Right kidney (tissue), 1 donor: ENCODE measurements at regions not wholly inside any gene's neighbourhood (a gene's known extent, or its start where the extent isn't known, plus 50 kb on each side); places are given as distances from the start of the nearest gene placed in this dataset.
"Not testable (repeated sequence)": the region's sequence is repeated elsewhere in the genome, so short reads cannot be mapped to it uniquely, and the experiment has no call there.

Source experiments
- DNase-seq: peaks from one replicate; pipeline ENCODE4 v3.0.0-alpha.2; 2016

DNA sequence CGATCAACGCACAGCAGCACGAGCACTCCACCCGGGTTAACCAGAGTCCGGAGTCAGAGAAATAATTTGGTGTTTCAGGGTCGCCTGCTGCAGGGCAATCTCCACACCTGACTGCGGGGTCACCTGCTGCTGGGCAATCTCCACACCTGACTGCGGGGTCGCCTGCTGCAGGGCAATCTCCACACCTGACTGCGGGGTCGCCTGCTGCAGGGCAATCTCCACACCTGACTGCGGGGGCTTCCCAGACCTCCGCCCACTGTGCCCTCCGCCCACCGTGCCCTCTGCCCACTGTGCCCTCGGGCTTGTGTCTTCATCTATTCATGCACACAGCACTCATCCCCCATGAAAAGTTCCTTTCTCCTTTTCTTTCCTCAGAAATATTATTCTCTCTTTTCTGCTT, 500.2 kb upstream of the SALL3 start:
- no peak for DNase-seq

DNA sequence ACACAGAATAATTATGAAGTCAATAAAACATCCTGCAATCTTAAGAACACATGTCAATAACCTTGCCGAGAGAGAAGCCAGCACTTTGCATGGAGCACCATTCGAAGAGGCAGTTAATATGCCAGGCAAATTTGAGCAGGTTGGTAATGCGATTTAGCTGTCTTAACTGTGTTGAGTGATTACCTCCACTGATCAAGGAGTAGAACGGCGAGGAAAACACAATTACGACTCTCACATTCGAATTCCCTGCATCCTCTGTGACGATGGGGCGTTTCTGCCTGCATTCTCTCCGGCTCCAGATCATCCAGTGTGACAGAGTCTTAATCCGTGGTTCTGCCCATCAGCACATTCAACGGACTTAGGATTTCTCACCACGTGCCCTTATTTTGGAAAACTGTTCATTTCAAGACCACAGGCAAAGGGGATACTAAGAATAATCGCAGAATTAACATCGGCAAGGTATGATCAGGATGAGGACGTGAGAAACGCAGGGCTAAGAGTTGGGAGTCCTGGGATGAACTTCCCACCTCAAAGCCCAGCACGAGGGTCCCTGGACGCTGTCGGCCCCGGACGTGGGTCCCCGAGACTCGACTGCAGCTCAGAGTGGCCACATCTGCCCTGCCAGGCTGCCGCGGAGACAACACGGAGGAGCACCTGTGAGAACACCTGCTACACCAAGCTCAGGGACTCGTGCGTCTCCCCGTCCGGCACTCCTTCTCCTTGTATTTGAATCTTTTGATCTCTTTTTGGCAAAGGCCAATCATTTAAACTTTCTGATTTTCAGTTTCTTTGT, 499.2 kb upstream of the SALL3 start:
- no peak for DNase-seq

DNA sequence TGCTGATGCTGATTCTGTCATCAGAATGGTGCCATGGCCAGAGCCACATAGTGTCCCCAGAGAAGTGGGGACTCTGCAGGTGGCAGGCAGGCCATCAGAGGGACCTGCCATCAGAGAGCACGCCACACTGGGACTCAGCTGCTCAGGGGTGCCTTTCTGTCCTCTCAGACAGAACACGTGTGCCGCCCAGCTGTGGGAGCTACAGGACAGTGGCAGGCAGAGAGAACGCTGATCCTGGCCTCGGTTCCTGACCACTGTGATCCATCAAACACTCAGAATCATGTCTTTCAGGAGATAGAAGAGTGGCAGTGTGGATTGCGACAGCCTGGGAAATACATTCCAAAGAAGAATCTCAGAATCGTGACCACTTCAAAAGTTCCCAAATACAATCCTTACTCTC, 497.2 kb upstream of the SALL3 start:
- no peak for DNase-seq

DNA sequence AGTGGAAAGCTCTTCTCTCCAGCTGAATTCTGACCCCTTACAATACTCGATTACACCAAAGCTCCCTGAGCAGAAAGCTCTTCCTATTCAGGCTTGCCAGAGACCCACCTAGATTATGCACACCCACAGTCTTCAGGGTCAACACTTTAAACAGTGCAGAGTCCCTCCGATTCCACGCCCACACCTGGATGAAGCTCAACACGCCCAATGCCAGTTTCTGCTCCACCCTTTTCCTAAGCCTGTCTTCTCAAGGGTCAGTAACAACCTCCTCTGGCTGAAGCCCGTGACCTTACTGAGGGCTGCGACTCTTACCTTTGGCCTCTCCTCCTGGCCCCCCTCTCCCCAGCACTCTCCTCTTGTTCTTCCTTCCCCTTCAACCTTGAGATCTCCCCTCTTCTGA, 492.0 kb upstream of the SALL3 start:
- no peak for DNase-seq

DNA sequence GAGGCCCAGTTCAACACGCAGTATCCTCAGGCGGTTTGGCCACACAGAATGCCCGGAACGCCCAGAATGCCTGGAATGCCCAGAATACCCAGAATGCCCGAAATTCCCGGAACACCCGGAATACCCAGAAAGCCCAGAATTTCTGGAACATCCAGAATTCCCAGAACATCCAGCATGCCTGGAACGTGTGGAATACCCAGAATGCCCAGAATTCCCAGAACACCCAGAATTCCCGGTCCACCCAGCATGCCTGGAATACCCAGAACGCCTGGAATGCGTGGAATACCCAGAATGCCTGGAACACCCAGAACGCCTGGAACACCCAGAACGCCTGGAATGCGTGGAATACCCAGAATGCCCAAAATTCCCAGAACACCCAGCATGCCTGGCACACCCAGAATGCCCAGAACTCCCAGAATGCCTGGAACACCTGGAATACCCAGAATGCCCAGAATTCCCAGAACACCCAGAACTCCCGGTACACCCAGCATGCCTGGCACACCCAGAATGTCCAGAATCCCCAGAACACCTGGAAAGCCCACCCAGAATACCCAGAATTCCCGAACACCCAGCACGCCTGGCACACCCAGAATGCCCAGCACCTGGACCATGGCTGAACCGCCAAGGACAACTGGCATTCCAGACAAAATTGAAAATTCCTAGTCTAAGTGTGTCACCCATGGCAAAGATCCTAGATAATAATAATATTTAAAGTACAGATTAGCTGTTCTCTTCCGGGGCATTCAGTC, 487.4 kb upstream of the SALL3 start:
- DNase-seq: no peak

DNA sequence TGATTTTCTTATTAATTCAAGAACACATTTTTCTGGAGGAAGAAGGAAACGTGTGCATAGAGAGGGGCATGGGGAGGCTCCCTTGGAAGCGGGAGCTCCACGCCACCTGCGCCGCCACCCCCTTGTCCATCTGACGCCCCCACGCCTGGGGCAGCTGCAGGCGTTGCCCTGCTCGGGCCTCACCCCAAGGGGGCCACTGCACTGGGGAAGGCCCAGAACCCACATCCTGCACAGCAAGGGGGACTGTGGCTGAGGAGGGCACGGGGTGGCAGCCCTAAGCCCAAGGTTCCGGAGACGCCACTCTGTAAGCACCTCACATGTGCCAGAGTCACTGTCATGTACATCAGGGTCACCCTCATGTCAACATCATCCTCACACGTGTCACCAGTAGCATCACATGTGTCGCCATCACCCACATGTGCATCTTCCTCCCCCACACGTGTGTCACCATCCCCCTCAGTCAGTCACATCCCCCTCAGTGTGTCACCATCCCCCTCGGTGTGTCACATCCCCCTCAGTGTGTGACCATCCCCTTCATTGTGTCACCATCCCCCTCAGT, 486.7 kb upstream of the SALL3 start:
- no peak for DNase-seq

DNA sequence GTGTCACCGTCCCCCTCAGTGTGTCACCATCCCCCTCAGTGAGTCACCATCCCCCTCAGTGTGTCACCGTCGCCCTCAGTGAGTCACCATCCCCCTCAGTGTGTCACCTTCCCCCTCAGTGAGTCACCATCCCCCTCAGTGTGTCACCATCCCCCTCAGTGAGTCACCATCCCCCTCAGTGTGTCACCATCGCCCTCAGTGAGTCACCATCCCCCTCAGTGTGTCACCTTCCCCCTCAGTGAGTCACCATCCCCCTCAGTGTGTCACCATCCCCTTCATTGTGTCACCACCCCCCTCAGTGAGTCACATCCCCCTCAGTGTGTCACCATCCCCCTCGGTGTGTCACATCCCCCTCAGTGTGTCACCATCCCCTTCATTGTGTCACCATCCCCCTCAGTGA, 486.1 kb upstream of the SALL3 start:
- DNase-seq: not testable (repeated sequence)

DNA sequence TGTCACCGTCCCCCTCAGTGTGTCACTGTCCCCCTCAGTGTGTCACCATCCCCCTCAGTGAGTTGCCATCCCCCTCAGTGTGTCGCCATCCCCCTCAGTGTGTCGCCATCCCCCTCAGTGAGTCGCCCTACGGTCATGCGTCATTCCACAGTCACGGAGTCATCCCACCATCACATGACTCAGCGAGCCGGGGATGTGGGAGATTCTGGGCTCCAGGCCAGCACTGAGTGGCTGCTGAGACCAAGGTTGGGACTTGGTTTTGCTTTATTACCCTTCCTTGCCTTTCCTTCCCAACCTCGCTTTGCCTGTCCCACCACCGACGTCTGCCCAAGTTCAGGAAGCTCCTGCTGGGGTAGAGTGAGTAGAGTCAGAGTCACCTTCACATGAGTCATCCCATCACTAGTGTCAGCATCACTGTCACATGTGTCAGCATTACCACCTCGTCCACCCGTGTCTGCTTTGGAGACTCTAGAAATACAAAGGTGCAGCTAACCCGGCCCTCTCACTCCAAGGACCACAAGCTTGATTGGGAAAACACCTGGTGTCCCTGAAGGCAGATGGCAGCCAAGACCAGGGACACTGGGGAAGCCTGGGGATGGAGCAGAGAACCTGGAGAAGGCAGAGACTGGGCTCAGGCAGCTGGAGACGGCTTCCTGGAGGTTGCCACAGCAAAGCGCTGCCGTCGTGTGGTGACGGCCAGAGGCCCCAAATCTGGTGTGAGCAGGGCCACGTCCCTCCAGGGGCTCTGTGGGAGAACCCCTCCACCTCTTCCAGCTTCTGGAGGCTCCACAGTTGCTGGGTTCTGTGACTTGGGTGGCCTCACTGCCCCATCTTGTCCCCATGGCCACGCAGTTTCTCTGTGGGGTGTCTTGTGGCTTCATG, 485.2 kb upstream of the SALL3 start:
- DNase-seq: no peak

DNA sequence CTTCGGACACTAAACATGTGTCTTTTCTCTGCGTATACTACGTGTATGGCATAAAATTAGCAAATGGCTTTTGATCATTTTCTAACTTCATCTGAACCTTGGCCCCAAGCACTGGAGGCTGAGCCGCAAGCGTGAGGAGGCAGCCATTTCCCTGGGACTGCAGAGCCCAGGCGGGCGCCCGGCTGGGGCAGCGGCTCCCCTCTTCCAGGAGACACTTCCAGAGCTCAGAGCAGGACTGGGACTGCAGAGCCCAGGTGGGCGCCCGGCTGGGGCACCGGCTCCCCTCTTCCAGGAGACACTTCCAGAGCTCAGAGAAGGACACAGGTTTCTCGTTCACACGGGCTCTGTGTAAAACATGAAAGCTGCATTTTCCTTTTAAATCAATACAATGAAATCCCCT, 484.1 kb upstream of the SALL3 start:
- DNase-seq: no peak

DNA sequence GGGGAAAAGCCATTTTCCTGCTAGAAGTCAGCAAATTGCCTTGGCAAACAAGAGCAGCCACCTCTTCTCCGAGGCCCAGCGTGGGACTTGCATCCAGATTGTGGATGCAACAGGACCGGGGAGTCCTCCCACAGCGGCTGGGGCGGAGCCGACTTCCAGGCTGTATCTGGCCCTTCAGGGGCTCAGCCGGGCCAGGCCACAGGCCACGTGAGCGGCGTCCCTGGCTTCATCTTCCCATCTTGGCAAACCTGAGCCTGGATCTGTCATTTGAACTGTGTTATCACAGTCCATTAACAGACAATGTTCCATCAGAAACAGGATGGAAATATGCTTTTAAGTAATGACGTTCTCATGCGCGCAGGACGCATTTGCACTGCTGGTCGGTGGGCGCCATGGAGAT, 483.5 kb upstream of the SALL3 start:
- DNase-seq: no peak

DNA sequence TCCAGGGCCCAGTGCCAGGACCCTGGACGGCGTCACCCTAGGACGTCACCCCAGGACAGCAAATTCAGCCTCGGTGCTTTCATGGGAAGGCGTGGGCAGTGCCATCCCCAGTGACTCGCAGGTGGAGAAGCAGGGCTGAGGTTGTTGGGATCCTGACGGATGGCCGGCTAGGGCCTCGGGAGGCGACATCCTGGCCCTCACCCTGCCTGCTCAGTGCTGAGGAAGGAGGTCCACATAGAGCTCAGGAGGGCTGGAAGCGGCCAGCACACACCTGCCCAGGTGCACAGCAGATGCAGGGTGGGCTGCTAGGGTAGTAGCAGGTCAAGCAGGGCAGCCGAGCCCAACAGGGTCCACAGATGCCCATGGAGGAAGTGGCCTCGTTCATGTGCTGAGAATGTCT, 482.0 kb upstream of the SALL3 start:
- DNase-seq: no peak

DNA sequence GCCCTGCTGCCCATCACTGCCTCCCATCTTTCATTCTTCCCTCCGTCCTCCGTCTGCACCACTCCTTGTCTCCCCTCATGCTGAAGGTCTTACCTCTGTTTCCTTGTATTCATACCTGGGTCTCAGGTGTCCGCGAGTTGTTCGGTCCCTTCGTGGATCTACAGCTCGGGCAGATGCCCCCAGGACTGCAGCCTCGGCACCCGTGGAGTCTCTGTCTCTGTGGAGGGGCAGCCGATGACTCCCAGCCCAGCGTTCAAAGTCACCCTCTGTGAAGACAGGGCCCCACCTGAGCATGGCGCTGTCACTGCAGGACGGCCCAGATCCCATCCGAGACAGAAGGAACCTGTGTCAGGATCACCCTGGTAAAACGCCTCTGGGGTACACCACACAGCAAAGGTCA, 480.0 kb upstream of the SALL3 start:
- DNase-seq: no peak

DNA sequence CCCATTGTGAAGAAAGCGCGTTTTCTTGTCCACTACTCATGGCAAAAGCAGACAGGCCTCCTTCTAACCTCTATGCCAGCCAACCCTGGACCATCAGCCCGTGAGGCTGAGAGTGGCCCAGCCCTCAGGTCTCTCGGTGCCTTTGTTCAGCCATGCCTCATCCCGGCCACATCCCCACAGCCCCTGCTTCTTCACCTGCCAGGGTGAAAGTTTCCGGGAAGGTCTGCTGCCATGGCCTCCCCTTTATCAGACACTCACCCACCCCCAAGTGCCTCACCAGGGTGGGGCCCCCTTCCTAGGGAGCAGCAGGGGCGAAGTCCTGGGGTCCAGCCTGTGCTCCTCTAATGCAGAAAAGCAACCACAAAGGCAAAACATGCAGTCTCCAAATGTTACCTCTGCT, 478.4 kb upstream of the SALL3 start:
- DNase-seq: no peak

DNA sequence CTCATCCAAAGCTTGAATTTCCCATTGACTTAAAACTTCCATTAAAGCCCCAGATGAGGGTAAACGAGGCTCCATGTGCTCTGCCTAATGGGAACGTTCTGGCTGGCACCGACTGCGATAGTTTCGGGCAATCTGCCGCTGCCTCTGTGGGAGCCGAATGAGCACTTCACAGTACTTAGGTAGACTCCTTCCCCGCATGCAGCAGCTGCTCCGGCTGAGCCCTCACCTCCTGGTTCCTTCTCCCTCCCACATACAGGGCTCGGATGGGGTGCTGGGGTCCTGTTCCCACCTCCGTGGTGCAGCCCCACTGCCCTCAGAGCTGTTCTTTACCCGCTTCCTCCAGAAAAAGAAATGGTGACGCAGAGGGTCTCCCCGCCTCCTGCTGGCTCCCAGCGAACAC, 476.5 kb upstream of the SALL3 start:
- DNase-seq: no peak

DNA sequence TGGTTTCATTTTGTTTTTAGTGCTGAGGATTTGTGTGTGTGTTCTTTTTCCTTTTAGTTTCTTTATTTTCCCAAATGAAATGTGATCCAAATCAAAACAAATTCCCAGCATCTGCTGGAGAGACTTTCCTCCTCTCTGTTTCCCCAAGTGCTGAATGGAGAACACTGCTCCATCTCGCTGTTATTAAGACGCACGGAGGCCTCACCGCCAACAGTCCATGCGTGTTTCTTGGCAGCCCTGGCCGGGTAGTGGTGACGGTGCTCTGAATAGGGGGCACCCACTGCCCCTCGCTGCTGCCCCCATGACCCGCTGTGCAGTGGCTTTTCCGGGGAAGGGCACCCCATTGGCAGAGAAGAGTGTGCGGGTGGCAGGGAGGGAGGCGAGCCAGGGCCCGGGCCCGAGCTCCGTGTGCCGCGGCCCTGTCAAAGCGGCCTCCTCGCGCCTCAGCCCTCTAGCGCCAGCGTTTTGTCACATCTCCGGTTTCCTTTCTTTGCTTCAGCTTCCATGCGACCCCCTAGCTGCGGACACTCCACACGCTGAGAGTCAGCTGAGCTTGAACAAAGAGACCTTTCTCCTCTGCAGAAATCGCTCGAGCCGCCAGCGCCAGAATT, 473.7 kb upstream of the SALL3 start:
- DNase-seq: peak; percentile 82

DNA sequence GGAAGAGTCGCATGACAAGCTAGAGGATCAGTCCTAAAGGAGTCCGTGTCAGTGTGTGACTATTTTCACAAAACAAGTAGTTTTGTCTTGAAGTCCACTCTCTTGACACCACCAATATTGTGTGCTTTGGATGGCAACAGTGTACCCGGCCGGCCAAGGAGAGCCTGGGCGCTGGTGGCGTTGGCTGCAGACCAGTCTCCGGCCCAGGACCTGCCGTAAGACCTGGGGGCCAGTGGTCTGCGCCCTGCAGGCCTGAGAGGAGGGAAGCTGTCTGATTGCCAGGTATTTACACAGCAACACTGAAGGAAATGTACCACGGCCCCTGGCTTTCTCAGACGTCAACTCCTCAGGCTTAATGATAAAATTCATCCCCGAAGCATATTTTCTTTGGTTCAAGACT, 472.4 kb upstream of the SALL3 start:
- DNase-seq: no peak

DNA sequence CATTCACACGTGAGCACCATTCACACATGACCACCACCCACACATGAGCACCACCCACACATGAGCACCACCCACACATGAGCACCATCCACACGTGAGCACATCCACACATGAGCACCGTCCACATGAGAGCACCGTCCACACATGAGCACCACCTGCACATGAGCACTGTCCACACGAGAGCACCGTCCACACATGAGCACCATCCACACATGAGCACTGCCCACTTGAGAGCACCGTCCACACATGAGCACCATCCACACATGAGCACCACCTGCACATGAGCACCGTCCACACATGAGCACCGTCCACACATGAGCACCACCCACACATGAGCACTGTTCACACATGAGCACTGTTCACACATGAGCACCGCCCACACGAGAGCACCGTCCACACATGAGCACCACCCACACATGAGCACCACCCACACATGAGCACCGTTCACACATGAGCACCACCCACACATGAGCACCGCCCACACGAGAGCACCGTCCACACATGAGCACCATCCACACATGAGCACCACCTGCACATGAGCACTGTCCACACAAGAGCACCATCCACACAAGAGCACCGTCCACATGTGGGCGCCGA, 471.3 kb upstream of the SALL3 start:
- not testable (repeated sequence) for DNase-seq

DNA sequence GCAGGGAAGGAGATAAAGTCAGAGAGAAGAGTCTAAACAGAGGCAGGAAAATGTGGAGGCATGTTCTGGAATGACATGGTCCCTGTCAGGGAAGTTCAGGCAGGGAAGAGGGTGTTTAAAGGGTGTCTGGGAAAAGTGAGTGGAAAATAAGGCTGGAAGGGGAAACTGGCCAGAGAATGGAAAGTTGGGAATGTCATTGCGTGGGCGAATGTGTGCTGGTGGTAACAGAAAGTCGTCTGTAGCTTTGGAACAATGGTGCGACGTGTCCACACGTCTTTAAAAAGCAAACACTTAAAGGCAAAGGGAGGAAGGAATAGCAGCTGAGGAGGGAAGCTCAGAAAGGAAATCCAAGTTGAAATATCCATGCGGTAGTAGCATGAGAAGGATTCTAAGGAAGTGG, 469.5 kb upstream of the SALL3 start:
- DNase-seq: no peak

DNA sequence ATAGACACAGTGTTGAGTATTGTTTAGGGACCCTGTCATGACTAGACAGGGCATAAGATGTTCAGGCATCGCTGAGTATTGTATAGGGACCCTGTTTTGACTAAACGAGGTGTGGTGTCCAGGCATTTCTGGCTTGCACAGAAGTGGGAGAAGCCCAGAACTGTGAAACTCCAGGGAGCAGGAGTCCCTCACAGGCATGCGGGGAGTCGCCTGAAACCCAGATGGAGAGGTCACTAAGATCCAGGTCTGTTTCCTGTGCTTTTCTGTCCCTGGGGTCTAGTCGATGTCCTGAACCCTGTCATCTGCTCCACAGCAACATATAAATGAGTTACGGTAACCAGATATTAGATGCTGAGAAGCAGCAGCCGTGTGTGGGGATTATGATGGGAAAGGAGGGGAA, 469.0 kb upstream of the SALL3 start:
- DNase-seq: no peak

DNA sequence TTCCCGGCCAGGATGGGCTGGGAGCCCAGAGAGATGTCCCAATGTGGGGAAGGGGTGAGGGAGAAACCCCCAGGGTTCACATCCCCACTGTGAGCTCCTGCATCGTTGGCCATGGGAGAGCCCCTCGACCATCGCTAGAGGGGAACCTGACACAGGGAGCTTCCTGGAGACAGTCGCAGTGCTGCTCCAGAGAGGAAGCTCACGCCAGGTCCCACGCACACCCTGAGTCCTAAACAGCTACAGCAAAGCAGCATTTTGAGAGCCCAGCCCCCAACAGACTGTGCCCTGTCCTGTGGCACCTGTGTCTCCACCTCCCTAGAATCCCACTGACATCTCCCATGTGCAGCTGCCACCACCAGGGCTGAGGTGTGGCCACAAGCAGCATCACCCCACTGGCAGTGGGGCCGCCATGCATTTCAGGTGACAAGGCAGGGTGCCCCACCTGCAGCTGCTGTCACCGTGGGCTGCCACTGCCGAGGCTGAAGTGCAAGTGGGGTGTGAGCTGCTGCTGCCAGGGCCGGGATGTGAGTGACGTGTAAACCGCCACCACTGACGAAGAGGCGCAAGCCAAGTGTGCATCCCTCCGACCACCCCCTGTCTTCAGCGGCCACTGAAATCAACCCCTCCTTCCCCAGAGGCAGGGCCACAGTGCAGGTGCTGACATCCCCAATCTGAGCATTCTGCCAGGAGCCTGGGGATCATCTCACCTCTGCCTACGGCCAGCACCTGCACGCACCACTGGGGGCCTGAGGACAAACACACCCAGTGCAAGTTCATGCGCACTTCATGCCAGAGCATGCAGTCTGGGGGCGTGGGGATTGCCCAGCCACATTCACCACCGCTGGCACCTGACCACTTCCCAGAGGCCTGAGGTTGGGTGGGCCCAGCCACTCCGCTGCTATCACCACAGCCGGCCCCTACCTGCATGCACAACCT, 467.7 kb upstream of the SALL3 start:
- DNase-seq: no peak
